Tibial nerve (tissue), 4 donors: ENCODE measurements at regions not wholly inside any gene's neighbourhood (a gene's known extent, or its start where the extent isn't known, plus 50 kb on each side); places are given as distances from the start of the nearest gene placed in this dataset.

Source experiments
- DNase-seq, 2 donors: peaks; one replicate each; pipeline ENCODE4 v3.0.0-alpha.2; 2019; ENCODE audit warnings: low spot score in 2 of 2
- H3K27ac ChIP-seq, 4 donors: fragments of 200-600 bp; sonication (generic) in 3 of 4; one replicate each; pipeline ENCODE4 v1.5.1; 2017 to 2019; ENCODE audit warnings: mild to moderate bottlenecking in 1 of 4
- H3K27me3 ChIP-seq, 2 donors: fragments of 200-600 bp; sonication (generic) in 1 of 2; one replicate each; pipeline versions ENCODE4 v1.5.1 to v1.6.0; 2017 to 2019
- H3K36me3 ChIP-seq, 3 donors: fragments of 200-600 bp; sonication (generic); one replicate each; pipeline ENCODE4 v1.5.1; 2018 to 2019
- H3K4me1 ChIP-seq, 4 donors: fragments of 200-600 bp; sonication (generic) in 3 of 4; one replicate each; pipeline ENCODE4 v1.5.1; 2017 to 2019
- H3K4me3 ChIP-seq, 4 donors: fragments of 200-600 bp; sonication (generic) in 3 of 4; one replicate each; pipeline ENCODE4 v1.5.1; 2017 to 2019; ENCODE audit warnings: mild to moderate bottlenecking in 1 of 4, moderate library complexity in 1 of 4
- H3K9me3 ChIP-seq, 4 donors: fragments of 200-600 bp; sonication (generic) in 3 of 4; one replicate each; pipeline ENCODE4 v1.5.1; 2017 to 2019
- EP300 ChIP-seq, 2 donors: sonication (generic); formaldehyde crosslinking; IDR thresholded peaks; one replicate each; pipeline ENCODE4 v1.6.1; 2017; ENCODE audit warnings: antibody characterized with exemption in 2 of 2, mild to moderate bottlenecking in 1 of 2
- POLR2A ChIP-seq, 2 donors: fragments of 450-650 bp; IDR thresholded peaks; one replicate each; pipeline ENCODE4 v1.6.1; 2017; ENCODE audit warnings: antibody characterized with exemption in 2 of 2, mild to moderate bottlenecking in 2 of 2, moderate library complexity in 2 of 2
- WGBS, 2 donors: methylation state at CpG; one replicate each; pipeline ENCODE4 v1.1.5; 2018; 5-methylcytosine and 5-hydroxymethylcytosine counted together
- TF ChIP-seq, protein P1 (sequence below), 5 experiments: fragments of 200-600 bp in 3 of 5; fragments of 450-650 bp in 2 of 5; sonication (generic) in 3 of 5; IDR thresholded peaks; one replicate each; pipeline ENCODE4 v1.5.1; 2016 to 2019; ENCODE audit warnings: antibody characterized with exemption in 5 of 5, mild to moderate bottlenecking in 3 of 5, moderate library complexity in 2 of 5

- no peak overlapping the region for H3K27ac ChIP-seq
- H3K27me3 ChIP-seq, result no peaks in the 10 kb centered on the region
- 78 to 79% methylated on average over 5 of the region's 5 CpGs for WGBS, 2 donors
- H3K9me3 ChIP-seq, result no peaks in the 10 kb centered on the region
- H3K4me1 ChIP-seq, result no peaks in the 10 kb centered on the region
- no peak for DNase-seq
- H3K36me3 ChIP-seq, result no peaks in the 10 kb centered on the region
- TF ChIP-seq EP300 (IDR thresholded peaks at IDR 0.05) (no peak), POLR2A (IDR thresholded peaks at IDR 0.05) (no peak)
- TF ChIP-seq, protein P1, sequence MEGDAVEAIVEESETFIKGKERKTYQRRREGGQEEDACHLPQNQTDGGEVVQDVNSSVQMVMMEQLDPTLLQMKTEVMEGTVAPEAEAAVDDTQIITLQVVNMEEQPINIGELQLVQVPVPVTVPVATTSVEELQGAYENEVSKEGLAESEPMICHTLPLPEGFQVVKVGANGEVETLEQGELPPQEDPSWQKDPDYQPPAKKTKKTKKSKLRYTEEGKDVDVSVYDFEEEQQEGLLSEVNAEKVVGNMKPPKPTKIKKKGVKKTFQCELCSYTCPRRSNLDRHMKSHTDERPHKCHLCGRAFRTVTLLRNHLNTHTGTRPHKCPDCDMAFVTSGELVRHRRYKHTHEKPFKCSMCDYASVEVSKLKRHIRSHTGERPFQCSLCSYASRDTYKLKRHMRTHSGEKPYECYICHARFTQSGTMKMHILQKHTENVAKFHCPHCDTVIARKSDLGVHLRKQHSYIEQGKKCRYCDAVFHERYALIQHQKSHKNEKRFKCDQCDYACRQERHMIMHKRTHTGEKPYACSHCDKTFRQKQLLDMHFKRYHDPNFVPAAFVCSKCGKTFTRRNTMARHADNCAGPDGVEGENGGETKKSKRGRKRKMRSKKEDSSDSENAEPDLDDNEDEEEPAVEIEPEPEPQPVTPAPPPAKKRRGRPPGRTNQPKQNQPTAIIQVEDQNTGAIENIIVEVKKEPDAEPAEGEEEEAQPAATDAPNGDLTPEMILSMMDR (IDR thresholded peaks at IDR 0.05), result no peak
- no peak overlapping the region for H3K4me3 ChIP-seq
Observed at GRCh38 chr1:114274621-114275317, 121.1 kb upstream of the SYT6 start.

- Histone ChIP-seq H3K4me3 (no peak overlapping the region), H3K4me1 (no peaks in the 10 kb centered on the region), H3K27ac (no peak overlapping the region), H3K27me3 (no peaks in the 10 kb centered on the region), H3K36me3 (no peaks in the 10 kb centered on the region), H3K9me3 (no peaks in the 10 kb centered on the region)
- TF ChIP-seq, protein P1 (IDR thresholded peaks at IDR 0.05), result no peak
- no peak for TF ChIP-seq EP300 (IDR thresholded peaks at IDR 0.05)
- no peak for TF ChIP-seq POLR2A (IDR thresholded peaks at IDR 0.05)
- 62 to 69% methylated on average over 3 of the region's 3 CpGs for WGBS, 2 donors
- no peak for DNase-seq
Observed at GRCh38 chr1:114272593-114272992, 118.9 kb upstream of the SYT6 start.

DNA sequence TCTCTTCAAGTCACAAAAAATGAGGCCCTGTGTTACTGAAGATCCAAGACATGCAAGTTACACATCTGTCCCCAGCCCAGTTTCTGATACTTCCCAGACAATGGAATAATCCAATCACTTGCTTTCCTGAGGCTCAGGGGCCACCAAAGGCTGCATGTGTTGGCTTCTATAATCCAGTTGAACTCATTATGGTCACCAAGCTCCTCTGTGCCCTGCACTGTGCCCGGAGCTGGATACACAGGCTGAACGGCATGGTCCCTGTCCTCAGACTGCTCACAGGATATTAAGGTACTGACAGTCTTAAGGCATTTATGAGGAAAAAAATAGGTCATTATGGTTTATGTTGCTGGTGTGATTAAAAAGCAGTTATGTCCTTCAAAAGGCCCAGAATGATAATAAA is 117.0 kb upstream of the SYT6 start:
- TF ChIP-seq POLR2A (IDR thresholded peaks at IDR 0.05), result no peak
- no peak for TF ChIP-seq EP300 (IDR thresholded peaks at IDR 0.05)
- TF ChIP-seq, protein P1 (IDR thresholded peaks at IDR 0.05), result no peak
- no peaks in the 10 kb centered on the region for H3K27me3 ChIP-seq
- H3K4me1 ChIP-seq, result no peaks in the 10 kb centered on the region
- H3K36me3 ChIP-seq, result no peaks in the 10 kb centered on the region
- H3K9me3 ChIP-seq, result no peaks in the 10 kb centered on the region
- DNase-seq, result no peak
- 87 to 94% methylated on average over 2 of the region's 2 CpGs for WGBS, 2 donors
- H3K27ac ChIP-seq, result no peak overlapping the region
- no peak overlapping the region for H3K4me3 ChIP-seq

- no peaks in the 10 kb centered on the region for H3K9me3 ChIP-seq
- no peaks in the 10 kb centered on the region for H3K4me1 ChIP-seq
- H3K27ac ChIP-seq, result no peak overlapping the region
- TF ChIP-seq, protein P1 (IDR thresholded peaks at IDR 0.05), result no peak
- TF ChIP-seq EP300 (IDR thresholded peaks at IDR 0.05) (no peak), POLR2A (IDR thresholded peaks at IDR 0.05) (no peak)
- H3K27me3 ChIP-seq, result no peaks in the 10 kb centered on the region
- no peak overlapping the region for H3K4me3 ChIP-seq
- H3K36me3 ChIP-seq, result no peaks in the 10 kb centered on the region
- no peak for DNase-seq
- WGBS, 2 donors, result 64 to 89% methylated on average over 2 of the region's 2 CpGs
Observed at GRCh38 chr1:114270282-114270681, 116.6 kb upstream of the SYT6 start.

- no peak for DNase-seq
- TF ChIP-seq EP300 (IDR thresholded peaks at IDR 0.05), result no peak
- no peak for TF ChIP-seq POLR2A (IDR thresholded peaks at IDR 0.05)
- TF ChIP-seq, protein P1 (IDR thresholded peaks at IDR 0.05), result no peak
- Histone ChIP-seq H3K9me3 (no peaks in the 10 kb centered on the region), H3K27ac (no peak overlapping the region), H3K4me3 (no peak overlapping the region), H3K27me3 (no peaks in the 10 kb centered on the region), H3K36me3 (no peaks in the 10 kb centered on the region), H3K4me1 (no peaks in the 10 kb centered on the region)
- 94 to 95% methylated on average over 2 of the region's 2 CpGs for WGBS, 2 donors
Observed at GRCh38 chr1:114269539-114269938, 115.9 kb upstream of the SYT6 start.
